ENCODE measurements at regions not wholly inside any gene's neighbourhood (a gene's known extent, or its start where the extent isn't known, plus 50 kb on each side); places are given as distances from the start of the nearest gene placed in this dataset.
A peak's percentile ranks its signal among the peaks of the same experiment; 100 is the strongest.
"Not testable (repeated sequence)": the region's sequence is repeated elsewhere in the genome, so short reads cannot be mapped to it uniquely, and the experiment has no call there.

DNA sequence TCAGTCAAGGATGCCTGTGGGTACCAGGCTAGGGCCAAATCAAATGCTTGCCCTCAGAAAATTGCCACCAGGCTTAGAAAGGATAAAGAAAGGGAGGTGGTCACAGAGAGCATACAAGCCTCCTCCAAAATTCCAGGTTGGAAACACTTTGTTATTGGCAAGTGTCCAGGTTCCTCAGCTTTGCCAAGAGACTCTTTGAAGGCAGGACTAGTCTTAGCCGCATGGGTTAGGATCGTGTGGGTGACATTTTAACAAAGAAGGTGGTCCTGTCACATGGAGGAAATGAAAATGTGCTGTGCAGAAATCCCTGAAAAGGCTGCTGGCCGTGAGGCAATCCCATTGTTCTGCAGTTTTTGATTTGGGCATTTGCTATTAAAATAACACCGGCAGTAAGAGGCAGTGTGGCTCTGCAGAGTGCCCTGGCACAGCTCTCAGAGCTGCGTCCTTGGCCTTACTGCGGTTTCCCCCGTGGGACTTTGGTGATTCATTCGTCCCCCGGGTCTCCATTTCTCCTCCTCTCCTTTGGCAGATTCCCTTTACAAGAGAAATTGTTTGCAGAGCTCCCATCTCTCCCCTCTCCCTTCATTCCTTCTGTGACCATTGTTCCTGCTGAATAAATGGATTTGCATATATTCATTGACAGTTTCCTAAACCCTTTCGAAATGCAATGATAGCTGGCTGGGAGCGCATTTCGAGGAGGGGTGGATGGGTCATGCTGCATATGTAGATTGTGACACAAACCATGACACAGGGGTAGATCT lies 187.3 kb downstream of the VAPA start:
- FAIRE-seq: no peak
- no peak for DNase-seq (ENCODE audit: insufficient read length, low spot score)
- no peak for TF ChIP-seq CTCF (IDR thresholded peaks at IDR 0.05; ENCODE audit: insufficient read depth, missing control alignments)

GRCh38 chr18:10101729-10102128 lies 187.9 kb downstream of the VAPA start:
- FAIRE-seq (no peak), DNase-seq (ENCODE audit: insufficient read length, low spot score) (no peak)
- no peak for TF ChIP-seq CTCF (IDR thresholded peaks at IDR 0.05; ENCODE audit: insufficient read depth, missing control alignments)

DNA sequence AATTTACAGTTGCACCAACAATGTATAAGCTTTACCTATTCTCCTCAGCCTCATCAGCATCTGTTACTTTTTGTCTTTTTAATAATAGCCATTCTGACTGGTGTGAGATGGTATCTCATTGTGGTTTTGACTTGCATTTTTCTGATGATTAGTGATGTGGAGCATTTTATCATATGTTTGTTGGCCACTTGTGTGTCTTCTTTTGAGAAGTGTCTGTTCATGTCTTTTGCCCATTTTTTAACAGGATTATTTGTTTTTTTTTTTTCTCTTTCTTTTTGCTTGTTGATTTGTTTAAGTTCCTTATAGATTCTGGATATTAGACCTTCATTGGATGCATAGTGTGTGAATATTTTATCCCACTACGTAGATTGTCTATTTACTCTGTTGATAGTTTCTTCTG lies 191.3 kb downstream of the VAPA start:
- not testable (repeated sequence) for DNase-seq (ENCODE audit: insufficient read length, low spot score); FAIRE-seq

DNA sequence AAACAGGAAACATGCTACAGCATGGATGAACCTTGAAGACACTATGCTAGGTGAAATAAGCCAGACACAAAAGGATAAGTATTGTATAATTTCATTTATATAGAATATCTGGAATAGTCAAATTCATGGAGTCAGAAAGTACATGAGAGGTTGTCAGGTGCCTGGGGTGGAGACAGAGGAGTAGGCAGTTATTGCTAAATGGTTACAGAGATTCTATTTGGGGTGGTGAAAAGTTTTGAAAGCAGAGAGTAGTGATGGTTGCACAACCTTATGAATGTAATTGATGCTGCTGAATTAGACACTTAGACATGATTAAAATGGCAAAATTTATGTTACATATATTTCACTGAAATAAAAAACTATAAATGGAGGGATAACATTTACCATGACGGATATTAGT lies 197.4 kb downstream of the VAPA start:
- DNase-seq (ENCODE audit: insufficient read length, low spot score) (no peak), FAIRE-seq (no peak)
- TF ChIP-seq CTCF (IDR thresholded peaks at IDR 0.05; ENCODE audit: insufficient read depth, missing control alignments): no peak

DNA sequence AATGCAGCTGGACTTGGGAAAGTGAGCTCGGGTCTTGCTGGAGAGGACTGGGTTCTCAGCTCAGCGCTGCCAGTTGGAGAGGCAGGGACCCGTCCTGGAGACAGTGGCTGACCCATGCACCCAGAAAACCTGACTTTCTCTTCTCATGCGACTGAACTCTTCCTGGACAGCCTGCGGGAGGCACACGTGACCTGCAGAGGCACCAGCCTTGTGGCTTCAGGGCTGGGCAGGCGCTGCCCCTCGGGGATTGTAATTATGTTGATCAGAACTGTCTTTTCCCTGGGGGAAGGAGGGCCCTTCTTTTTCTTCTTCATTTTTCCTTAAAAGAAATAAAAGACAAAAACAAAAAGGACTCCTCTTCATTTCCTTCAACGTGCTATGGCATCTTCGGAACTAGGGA lies 198.1 kb downstream of the VAPA start:
- no peak for DNase-seq (ENCODE audit: insufficient read length, low spot score)
- no peak for TF ChIP-seq CTCF (IDR thresholded peaks at IDR 0.05; ENCODE audit: insufficient read depth, missing control alignments)
- FAIRE-seq: no peak

- no peak for FAIRE-seq
- DNase-seq (ENCODE audit: insufficient read length, low spot score): no peak
- no peak for TF ChIP-seq CTCF (IDR thresholded peaks at IDR 0.05; ENCODE audit: insufficient read depth, missing control alignments)
These were observed 199.6 kb downstream of the VAPA start for GRCh38 chr18:10113121-10114022.

DNA sequence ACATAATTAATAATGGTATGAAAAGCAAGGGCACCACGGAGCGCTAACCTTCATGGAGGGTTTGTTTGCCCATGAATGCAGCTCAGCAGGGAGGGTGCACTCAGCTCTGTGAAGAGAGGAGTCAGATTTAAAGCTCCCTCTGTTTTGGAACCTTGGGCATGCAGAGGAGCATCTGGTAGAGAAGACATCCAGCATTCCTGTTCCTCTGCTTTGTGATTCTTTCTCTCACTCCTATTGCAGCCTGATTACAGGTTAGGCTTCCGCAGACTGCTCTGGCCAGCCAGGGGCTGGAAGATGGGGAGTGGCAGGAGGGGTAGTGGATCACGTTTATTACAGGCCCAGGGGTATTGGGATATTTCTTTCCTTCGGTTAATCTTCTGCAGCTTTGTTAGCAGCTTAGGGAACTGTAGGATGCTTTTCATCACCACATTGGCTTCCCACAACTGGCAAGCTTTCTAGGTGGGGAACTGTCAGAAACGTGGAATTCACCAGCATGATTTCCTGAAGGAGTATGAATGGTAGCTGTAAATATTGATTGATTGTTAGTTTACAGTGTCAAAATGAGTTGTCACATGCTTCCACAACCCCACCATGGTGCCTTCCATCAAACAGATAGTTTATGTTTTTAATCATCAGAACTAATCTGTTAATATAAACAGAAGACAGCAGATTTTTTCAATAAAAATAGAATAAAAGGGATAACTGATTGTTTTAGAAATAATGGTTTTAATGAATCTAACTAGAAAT lies 201.1 kb downstream of the VAPA start:
- DNase-seq (ENCODE audit: insufficient read length, low spot score) (no peak), FAIRE-seq (peak; percentile 80)
- no peak for TF ChIP-seq CTCF (IDR thresholded peaks at IDR 0.05; ENCODE audit: insufficient read depth, missing control alignments)

All from D721Med (cell line).